K562 (cell line): ENCODE measurements at regions not wholly inside any gene's neighbourhood (a gene's known extent, or its start where the extent isn't known, plus 50 kb on each side); places are given as distances from the start of the nearest gene placed in this dataset.

Experiments
- ATAC-seq: fragments of 200-7000 bp; cut with Tn5 transposase; 3 replicates; pipeline ENCODE4 v1.9.1; 2020; ENCODE audit warnings: moderate library complexity
- BruUV-seq: library from RNA; stranded (reverse); fragments of 400-500 nt; replicated peaks from 2 replicates; lab custom pipeline; 2021; lab: Mats Ljungman, UMichigan
- CTCF ChIA-PET: fragments of 300-600 bp; formaldehyde crosslinking; extraction: SDS; loops from one replicate; lab custom pipeline; 2021; ENCODE audit warnings: low intra/inter-chr PET ratio; lab: Yijun Ruan, JAX
- POLR2A ChIA-PET: fragments of 300-600, 350-650 bp; sonication (Branson Sonifier 250); formaldehyde crosslinking; extraction: SDS; loops from one replicate; lab custom pipeline; 2021; ENCODE audit warnings: antibody characterized with exemption, inconsistent platforms; lab: Yijun Ruan, JAX
- DNase-seq, 4 experiments: peaks; one replicate each; pipeline versions ENCODE4 v3.0.0 to v3.0.0-alpha.2; 2011 to 2018; ENCODE audit warnings: low spot score in 3 of 4, mixed read lengths in 3 of 4; ENCODE audit errors: extremely low read depth in 1 of 4
- FAIRE-seq: peaks from 2 replicates; lab custom pipeline; 2011; peaks lifted over from hg19 to GRCh38; lab: Jason Lieb, UNC
- H2AFZ ChIP-seq: 2 replicates; pipeline ENCODE4 v1.6.0; 2011; ENCODE audit warnings: low read depth, low read length, control low read depth, inconsistent platforms
- H3K27ac ChIP-seq: fragments of 200-600 bp; 3 replicates; pipeline ENCODE4 v1.8.0; 2011; ENCODE audit warnings: low read depth, mild to moderate bottlenecking, control low read depth, inconsistent platforms, low read length, moderate library complexity, mixed read lengths; ENCODE audit errors: extremely low read depth
- H3K27me3 ChIP-seq, 2 experiments: fragments of 300-600 bp in 1 of 2; 2 replicates in 1 of 2; 3 replicates in 1 of 2; pipeline versions ENCODE4 v1.6.0 to v1.8.0; 2011; ENCODE audit warnings: inconsistent platforms in 2 of 2, low read length in 2 of 2, mild to moderate bottlenecking in 1 of 2, mixed read lengths in 1 of 2, moderate library complexity in 1 of 2; ENCODE audit not compliant: control insufficient read depth in 2 of 2, insufficient read depth in 2 of 2
- H3K36me3 ChIP-seq: fragments of 300-600 bp; 3 replicates; pipeline ENCODE4 v1.8.0; 2011; ENCODE audit warnings: mild to moderate bottlenecking, low read length, inconsistent platforms; ENCODE audit not compliant: control insufficient read depth, insufficient read depth
- H3K4me1 ChIP-seq, 2 experiments: fragments of 200-600 bp in 1 of 2; replicated peaks in 1 of 2; 2 replicates in 1 of 2; 3 replicates in 1 of 2; pipeline versions ENCODE4 v1.5.1 to v1.8.0; 2011; ENCODE audit warnings: inconsistent platforms in 2 of 2, low read length in 2 of 2, mild to moderate bottlenecking in 1 of 2, mixed read lengths in 1 of 2, moderate library complexity in 1 of 2; ENCODE audit not compliant: control insufficient read depth in 2 of 2, insufficient read depth in 2 of 2
- H3K4me2 ChIP-seq: 2 replicates; pipeline ENCODE4 v1.6.1; 2011; ENCODE audit warnings: low read length, control low read depth, inconsistent platforms, mixed read lengths; ENCODE audit not compliant: insufficient read depth
- H3K4me3 ChIP-seq: fragments of 200-600 bp; sonication (generic), shearing (Covaris generic); 2 replicates; pipeline ENCODE4 v1.5.1; 2016; ENCODE audit warnings: control low read depth, inconsistent platforms
- H3K79me2 ChIP-seq: fragments of 200-600 bp; 3 replicates; pipeline ENCODE4 v1.8.0; 2011; ENCODE audit warnings: low read length, inconsistent platforms; ENCODE audit not compliant: control insufficient read depth, insufficient read depth
- H3K9ac ChIP-seq, 2 experiments: 2 replicates each; pipeline versions ENCODE4 v1.6.0 to v1.6.1; 2011; ENCODE audit warnings: low read depth in 2 of 2, low read length in 2 of 2, control low read depth in 1 of 2, inconsistent platforms in 1 of 2, mild to moderate bottlenecking in 1 of 2, mixed read lengths in 1 of 2; ENCODE audit not compliant: insufficient read depth in 1 of 2
- H3K9me1 ChIP-seq: one replicate; pipeline ENCODE4 v1.6.0; 2011; ENCODE audit warnings: inconsistent platforms, mild to moderate bottlenecking, low read length, moderate library complexity; ENCODE audit not compliant: control insufficient read depth, insufficient read depth
- H3K9me3 ChIP-seq: replicated peaks from 2 replicates; pipeline ENCODE4 v1.5.1; 2011; ENCODE audit warnings: low read depth, low read length, inconsistent platforms; ENCODE audit not compliant: control insufficient read depth, insufficient read depth
- H4K20me1 ChIP-seq: replicated peaks from 2 replicates; pipeline ENCODE4 v1.6.1; 2011; ENCODE audit warnings: low read length, inconsistent platforms, mixed read lengths; ENCODE audit not compliant: control insufficient read depth, insufficient read depth
- CREM ChIP-seq: IDR thresholded peaks from 2 replicates; pipeline ENCODE4 v1.6.1; 2014; ENCODE audit warnings: antibody characterized with exemption, low read depth
- KLF1 ChIP-seq: fragments of 450-650 bp; IDR thresholded peaks from 2 replicates; pipeline ENCODE4 v1.6.1; 2016; ENCODE audit warnings: missing genetic modification characterization, missing compliant biosample characterization
- PTRF ChIP-seq: fragments of 450-650 bp; IDR thresholded peaks from 2 replicates; pipeline ENCODE4 v1.6.1; 2016; ENCODE audit warnings: mild to moderate bottlenecking, missing genetic modification characterization, missing compliant biosample characterization
- RAD21 ChIP-seq, 2 experiments: fragments of 250-450 bp in 1 of 2; fragments of 450-650 bp in 1 of 2; sonication (Bioruptor Pico) in 1 of 2; formaldehyde crosslinking in 1 of 2; IDR thresholded peaks in 1 of 2; conservative IDR thresholded peaks in 1 of 2; 2 replicates each; pipeline versions ENCODE4 v1.4.0 to v1.8.0; 2020 to 2022; ENCODE audit warnings: mild to moderate bottlenecking in 2 of 2, moderate library complexity in 1 of 2
- ZNF134 ChIP-seq: fragments of 250-450 bp; sonication (Bioruptor Pico); conservative IDR thresholded peaks from 2 replicates; pipeline ENCODE4 v1.4.0; 2020
- ZNF274 ChIP-seq: IDR thresholded peaks from 2 replicates; pipeline ENCODE4 v1.6.1; 2011; ENCODE audit warnings: low read depth, mild to moderate bottlenecking, low read length, moderate library complexity, borderline replicate concordance
- WGBS: fragments of 100-300 bp; shearing (Covaris generic); methylation state at CpG from one replicate; pipeline ENCODE4 v1.1.6; 2016; ENCODE audit warnings: low coverage, mixed read lengths; ENCODE audit not compliant: insufficient coverage; ENCODE audit errors: missing lambda C conversion rate; 5-methylcytosine and 5-hydroxymethylcytosine counted together
- in situ Hi-C: fragments of 300-500 bp; cut with MboI; formaldehyde crosslinking; loops from 4 replicates; pipeline ENCODE4 v1.15.0; 2018; ENCODE audit warnings: inconsistent platforms, mixed read lengths
- intact Hi-C: fragments of 100-400 bp; cut with micrococcal nuclease; formaldehyde crosslinking; loops from 2 replicates; pipeline ENCODE4 v1.14.2; 2022
- TF ChIP-seq, protein P1 (sequence below): fragments of 250-450 bp; sonication (Bioruptor Pico); IDR thresholded peaks from 2 replicates; pipeline ENCODE4 v1.4.0; 2020; ENCODE audit warnings: mild to moderate bottlenecking
- TF ChIP-seq, protein P2 (sequence below): fragments of 250-450 bp; sonication (Bioruptor Pico); IDR thresholded peaks from 2 replicates; pipeline ENCODE4 v1.8.0; 2022; ENCODE audit warnings: inconsistent platforms
- TF ChIP-seq, protein P3 (sequence below), 2 experiments: fragments of 450-650 bp in 1 of 2; sonication (generic) in 1 of 2; formaldehyde crosslinking in 1 of 2; IDR thresholded peaks; 2 replicates each; pipeline versions ENCODE4 v1.7.1 to v1.9.0; 2016 to 2022; ENCODE audit warnings: inconsistent platforms in 1 of 2, mild to moderate bottlenecking in 1 of 2, missing genetic modification reagents in 1 of 2

DNA sequence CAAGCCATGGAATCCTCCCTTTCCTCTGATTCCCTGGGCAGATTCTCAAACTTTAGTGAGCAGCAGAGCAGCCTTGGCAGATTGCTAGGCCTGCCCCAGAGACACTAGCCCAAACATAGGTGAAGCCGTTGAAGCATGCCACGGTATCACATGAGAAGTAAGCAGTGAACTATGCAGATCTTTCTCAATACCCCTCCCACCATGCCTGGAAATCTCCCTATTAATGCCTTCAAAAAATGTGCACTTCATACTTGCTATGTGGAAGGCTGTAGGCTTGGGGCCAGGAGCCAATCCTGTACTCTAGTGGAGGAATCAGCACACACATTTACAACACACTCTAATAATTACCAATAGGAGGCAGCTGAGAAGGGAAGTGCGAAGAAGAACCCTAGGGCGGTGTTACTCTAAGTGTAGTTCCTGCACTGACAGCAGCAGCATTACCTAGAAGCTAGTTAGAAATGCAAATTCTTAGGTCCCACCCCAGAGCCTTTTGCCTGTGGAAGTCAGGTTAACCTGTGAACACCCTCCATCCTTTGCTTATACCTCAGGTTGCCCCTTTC, 305.1 kb upstream of the SPRED2 start:
- WGBS, result 25% methylated on average over 4 of the region's 4 CpGs
- FAIRE-seq (no peak), DNase-seq (no peak), ATAC-seq (peak; percentile 44; the same call in 1 of the 3 replicates)
- ChIA-PET POLR2A (no interaction called here), CTCF (no interaction called here)
- H3K36me3 ChIP-seq, result no peaks in the 10 kb centered on the region
- no peaks in the 10 kb centered on the region for H4K20me1 ChIP-seq
- in situ Hi-C loops, result no loop called here
- no peaks in the 10 kb centered on the region for H3K9me3 ChIP-seq
- H3K27me3 ChIP-seq, result no peaks in the 10 kb centered on the region
- no peak overlapping the region for H3K4me3 ChIP-seq
- 0 out of 2 replicates have a peak overlapping the region, but pooled peaks have one; percentile 25 for H2AFZ ChIP-seq
- no TSS peak for BruUV-seq
- no peak overlapping the region for H3K4me2 ChIP-seq
- intact Hi-C loops, result no loop called here
- H3K27ac ChIP-seq, result no peak overlapping the region
- H3K9ac ChIP-seq, result no peak overlapping the region
- no peaks in the 10 kb centered on the region for H3K79me2 ChIP-seq
- H3K4me1 ChIP-seq, result no peaks in the 10 kb centered on the region
- no peaks in the 10 kb centered on the region for H3K9me1 ChIP-seq
- TF ChIP-seq ZNF274 (no peak), RAD21 (CRISPR knock-in tag; conservative IDR thresholded peaks at IDR 0.05 in 1 of 2, IDR thresholded peaks at IDR 0.05 in 1 of 2) (no peak), KLF1 (no peak), PTRF (tag) (no peak), ZNF134 (no peak), CREM (no peak)
- TF ChIP-seq, protein P1, sequence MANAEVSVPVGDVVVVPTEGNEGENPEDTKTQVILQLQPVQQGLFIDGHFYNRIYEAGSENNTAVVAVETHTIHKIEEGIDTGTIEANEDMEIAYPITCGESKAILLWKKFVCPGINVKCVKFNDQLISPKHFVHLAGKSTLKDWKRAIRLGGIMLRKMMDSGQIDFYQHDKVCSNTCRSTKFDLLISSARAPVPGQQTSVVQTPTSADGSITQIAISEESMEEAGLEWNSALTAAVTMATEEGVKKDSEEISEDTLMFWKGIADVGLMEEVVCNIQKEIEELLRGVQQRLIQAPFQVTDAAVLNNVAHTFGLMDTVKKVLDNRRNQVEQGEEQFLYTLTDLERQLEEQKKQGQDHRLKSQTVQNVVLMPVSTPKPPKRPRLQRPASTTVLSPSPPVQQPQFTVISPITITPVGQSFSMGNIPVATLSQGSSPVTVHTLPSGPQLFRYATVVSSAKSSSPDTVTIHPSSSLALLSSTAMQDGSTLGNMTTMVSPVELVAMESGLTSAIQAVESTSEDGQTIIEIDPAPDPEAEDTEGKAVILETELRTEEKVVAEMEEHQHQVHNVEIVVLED (CRISPR knock-in tag), result no peak
- TF ChIP-seq, protein P2, sequence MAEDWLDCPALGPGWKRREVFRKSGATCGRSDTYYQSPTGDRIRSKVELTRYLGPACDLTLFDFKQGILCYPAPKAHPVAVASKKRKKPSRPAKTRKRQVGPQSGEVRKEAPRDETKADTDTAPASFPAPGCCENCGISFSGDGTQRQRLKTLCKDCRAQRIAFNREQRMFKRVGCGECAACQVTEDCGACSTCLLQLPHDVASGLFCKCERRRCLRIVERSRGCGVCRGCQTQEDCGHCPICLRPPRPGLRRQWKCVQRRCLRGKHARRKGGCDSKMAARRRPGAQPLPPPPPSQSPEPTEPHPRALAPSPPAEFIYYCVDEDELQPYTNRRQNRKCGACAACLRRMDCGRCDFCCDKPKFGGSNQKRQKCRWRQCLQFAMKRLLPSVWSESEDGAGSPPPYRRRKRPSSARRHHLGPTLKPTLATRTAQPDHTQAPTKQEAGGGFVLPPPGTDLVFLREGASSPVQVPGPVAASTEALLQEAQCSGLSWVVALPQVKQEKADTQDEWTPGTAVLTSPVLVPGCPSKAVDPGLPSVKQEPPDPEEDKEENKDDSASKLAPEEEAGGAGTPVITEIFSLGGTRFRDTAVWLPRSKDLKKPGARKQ (CRISPR knock-in tag), result no peak
- TF ChIP-seq, protein P3, sequence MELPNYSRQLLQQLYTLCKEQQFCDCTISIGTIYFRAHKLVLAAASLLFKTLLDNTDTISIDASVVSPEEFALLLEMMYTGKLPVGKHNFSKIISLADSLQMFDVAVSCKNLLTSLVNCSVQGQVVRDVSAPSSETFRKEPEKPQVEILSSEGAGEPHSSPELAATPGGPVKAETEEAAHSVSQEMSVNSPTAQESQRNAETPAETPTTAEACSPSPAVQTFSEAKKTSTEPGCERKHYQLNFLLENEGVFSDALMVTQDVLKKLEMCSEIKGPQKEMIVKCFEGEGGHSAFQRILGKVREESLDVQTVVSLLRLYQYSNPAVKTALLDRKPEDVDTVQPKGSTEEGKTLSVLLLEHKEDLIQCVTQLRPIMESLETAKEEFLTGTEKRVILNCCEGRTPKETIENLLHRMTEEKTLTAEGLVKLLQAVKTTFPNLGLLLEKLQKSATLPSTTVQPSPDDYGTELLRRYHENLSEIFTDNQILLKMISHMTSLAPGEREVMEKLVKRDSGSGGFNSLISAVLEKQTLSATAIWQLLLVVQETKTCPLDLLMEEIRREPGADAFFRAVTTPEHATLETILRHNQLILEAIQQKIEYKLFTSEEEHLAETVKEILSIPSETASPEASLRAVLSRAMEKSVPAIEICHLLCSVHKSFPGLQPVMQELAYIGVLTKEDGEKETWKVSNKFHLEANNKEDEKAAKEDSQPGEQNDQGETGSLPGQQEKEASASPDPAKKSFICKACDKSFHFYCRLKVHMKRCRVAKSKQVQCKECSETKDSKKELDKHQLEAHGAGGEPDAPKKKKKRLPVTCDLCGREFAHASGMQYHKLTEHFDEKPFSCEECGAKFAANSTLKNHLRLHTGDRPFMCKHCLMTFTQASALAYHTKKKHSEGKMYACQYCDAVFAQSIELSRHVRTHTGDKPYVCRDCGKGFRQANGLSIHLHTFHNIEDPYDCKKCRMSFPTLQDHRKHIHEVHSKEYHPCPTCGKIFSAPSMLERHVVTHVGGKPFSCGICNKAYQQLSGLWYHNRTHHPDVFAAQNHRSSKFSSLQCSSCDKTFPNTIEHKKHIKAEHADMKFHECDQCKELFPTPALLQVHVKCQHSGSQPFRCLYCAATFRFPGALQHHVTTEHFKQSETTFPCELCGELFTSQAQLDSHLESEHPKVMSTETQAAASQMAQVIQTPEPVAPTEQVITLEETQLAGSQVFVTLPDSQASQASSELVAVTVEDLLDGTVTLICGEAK (IDR thresholded peaks at IDR 0.05), result no peak
- TF ChIP-seq, protein P3 (CRISPR knock-in tag; IDR thresholded peaks at IDR 0.05), result no peak
